ENCODE measurements at regions not wholly inside any gene's neighbourhood (a gene's known extent, or its start where the extent isn't known, plus 50 kb on each side); places are given as distances from the start of the nearest gene placed in this dataset.

- no peak for TF ChIP-seq CTCF (IDR thresholded peaks at IDR 0.05; ENCODE audit: low read depth, low read length, poor library complexity, severe bottlenecking)
- no peak for TF ChIP-seq EZH2phosphoT487 (IDR thresholded peaks at IDR 0.05; ENCODE audit: borderline replicate concordance, low read length)
These were observed 294.9 kb downstream of the MED10 start for GRCh38 chr5:6083311-6083978.

Measured in DOHH2 (cell line).